ENCODE measurements at regions not wholly inside any gene's neighbourhood (a gene's known extent, or its start where the extent isn't known, plus 50 kb on each side); places are given as distances from the start of the nearest gene placed in this dataset.

GRCh38 chr3:177772908-177773557 is 575.8 kb upstream of the TBL1XR1 start:
- TF ChIP-seq TCF12 (IDR thresholded peaks at IDR 0.05; ENCODE audit: low read depth, low read length) (no peak), POLR2AphosphoS5 (IDR thresholded peaks at IDR 0.05; ENCODE audit: low read depth, low read length) (no peak), SIRT6 (IDR thresholded peaks at IDR 0.05; ENCODE audit: low read length) (no peak), POLR2A (IDR thresholded peaks at IDR 0.05; ENCODE audit: control extremely low read depth in 1 of 2, low read depth in 2 of 2, low read length in 2 of 2) (no peak), RAD21 (IDR thresholded peaks at IDR 0.05 in 1 of 2, conservative IDR thresholded peaks at IDR 0.05 in 1 of 2; ENCODE audit: low read depth in 2 of 2, low read length in 2 of 2) (no peak), NRF1 (IDR thresholded peaks at IDR 0.05; ENCODE audit: low read depth, low read length) (no peak), JUN (IDR thresholded peaks at IDR 0.05; ENCODE audit: low read depth, low read length) (no peak), YY1 (IDR thresholded peaks at IDR 0.05; ENCODE audit: low read depth, low read length) (no peak), CTCF (IDR thresholded peaks at IDR 0.05; ENCODE audit: control extremely low read depth in 1 of 3, insufficient read depth in 1 of 3, low read depth in 1 of 3, low read length in 3 of 3) (no peak), RXRA (IDR thresholded peaks at IDR 0.05; ENCODE audit: insufficient read depth, low read depth, low read length) (no peak), HDAC6 (IDR thresholded peaks at IDR 0.05; ENCODE audit: low read depth, low read length) (no peak), EZH2 (IDR thresholded peaks at IDR 0.05; ENCODE audit: low read depth, low read length, severe bottlenecking) (no peak), SRF (IDR thresholded peaks at IDR 0.05; ENCODE audit: low read depth, low read length) (no peak)
